ENCODE measurements at regions not wholly inside any gene's neighbourhood (a gene's known extent, or its start where the extent isn't known, plus 50 kb on each side); places are given as distances from the start of the nearest gene placed in this dataset.

DNA sequence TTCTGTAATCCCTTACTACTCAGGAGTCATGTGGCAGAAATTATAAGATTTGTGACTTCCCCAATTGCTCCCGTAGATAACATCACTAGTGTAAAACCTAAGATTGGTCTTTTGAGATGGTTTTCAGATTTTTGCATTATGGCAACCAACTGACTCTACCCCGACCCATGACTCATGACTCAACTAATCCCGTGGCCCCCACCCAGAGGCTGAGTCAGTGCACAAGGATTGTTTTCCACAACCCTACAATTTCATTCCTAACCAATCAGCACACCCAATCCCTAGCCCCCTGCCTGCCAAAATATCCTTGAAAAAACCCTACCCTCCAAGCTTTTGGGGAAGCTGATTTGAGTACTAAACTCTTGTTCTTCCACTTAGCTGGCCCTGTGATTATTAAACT, 109.4 kb upstream of the FAM9C start:
- FAIRE-seq (no peak), DNase-seq (ENCODE audit: insufficient read length, low spot score) (no peak)
- TF ChIP-seq, protein P1, sequence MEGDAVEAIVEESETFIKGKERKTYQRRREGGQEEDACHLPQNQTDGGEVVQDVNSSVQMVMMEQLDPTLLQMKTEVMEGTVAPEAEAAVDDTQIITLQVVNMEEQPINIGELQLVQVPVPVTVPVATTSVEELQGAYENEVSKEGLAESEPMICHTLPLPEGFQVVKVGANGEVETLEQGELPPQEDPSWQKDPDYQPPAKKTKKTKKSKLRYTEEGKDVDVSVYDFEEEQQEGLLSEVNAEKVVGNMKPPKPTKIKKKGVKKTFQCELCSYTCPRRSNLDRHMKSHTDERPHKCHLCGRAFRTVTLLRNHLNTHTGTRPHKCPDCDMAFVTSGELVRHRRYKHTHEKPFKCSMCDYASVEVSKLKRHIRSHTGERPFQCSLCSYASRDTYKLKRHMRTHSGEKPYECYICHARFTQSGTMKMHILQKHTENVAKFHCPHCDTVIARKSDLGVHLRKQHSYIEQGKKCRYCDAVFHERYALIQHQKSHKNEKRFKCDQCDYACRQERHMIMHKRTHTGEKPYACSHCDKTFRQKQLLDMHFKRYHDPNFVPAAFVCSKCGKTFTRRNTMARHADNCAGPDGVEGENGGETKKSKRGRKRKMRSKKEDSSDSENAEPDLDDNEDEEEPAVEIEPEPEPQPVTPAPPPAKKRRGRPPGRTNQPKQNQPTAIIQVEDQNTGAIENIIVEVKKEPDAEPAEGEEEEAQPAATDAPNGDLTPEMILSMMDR (IDR thresholded peaks at IDR 0.05; ENCODE audit: insufficient read depth, missing control alignments) = no peak

DNA sequence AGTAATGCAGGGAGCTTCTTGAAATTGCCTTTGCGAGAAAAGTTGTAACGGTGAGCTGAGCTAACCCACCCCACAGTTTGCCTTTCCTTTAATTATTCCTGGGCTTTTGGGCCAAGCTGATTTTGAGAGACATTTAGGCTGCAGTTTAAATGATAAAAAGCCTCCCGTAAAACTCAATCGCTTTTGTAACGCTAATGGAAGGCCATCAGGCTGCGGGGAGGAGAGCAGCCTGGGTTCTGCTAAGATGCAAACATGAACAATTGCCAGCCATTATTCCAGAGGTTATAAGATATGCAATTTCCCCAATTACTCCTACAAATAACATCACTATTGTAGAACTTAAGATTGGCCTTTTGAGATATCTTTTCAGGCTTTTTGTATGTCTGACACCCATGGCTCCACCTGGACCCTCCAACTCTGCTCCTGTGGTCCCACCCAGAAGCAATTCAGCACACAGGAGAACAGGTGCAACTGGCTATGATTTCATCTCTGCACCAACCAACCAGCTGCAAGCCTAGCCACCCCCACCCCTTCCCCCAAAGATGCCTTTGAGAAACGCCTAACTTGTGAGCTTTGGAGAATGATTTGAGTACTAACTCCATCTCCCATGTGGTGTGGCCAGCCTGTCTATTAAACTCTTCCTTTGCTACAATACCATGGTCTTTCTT, 108.2 kb upstream of the FAM9C start:
- TF ChIP-seq, protein P1 (IDR thresholded peaks at IDR 0.05; ENCODE audit: insufficient read depth, missing control alignments) = no peak
- FAIRE-seq (no peak), DNase-seq (ENCODE audit: insufficient read length, low spot score) (no peak)

DNA sequence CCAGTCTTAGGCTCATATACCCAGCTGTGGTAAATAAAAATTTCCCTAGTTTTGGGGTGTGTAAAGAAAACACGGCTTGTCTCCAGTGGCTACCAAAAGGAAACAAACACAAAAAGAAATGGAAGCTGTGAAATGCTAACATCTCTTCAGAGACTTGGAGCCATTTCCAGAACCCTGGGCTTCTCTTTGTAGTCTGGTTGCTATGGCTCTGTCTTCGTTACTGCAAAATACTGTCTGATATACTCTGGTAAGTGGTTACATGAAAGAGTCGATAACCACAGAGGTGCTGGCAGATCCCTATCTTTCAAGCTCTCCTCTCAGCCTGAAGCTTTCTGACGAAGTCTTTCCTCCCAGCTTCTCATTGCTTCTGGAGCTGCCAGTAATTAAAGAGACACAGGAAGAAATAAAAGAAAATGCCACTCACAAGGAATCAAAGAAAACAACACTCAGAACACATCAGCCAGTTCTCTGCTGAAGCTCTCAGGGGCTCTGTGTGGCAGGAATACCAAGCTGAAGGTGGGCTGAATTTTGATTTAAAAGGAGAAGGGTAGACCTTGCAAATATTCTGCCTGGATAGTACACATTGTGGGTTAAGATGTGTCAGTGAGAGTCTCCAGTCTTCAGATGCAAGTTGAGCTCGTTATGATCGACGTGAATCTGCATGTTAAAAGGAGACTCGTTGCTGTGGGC, 107.6 kb upstream of the FAM9C start:
- TF ChIP-seq, protein P1 (IDR thresholded peaks at IDR 0.05; ENCODE audit: insufficient read depth, missing control alignments) = no peak
- no peak for DNase-seq (ENCODE audit: insufficient read length, low spot score)
- FAIRE-seq = no peak

DNA sequence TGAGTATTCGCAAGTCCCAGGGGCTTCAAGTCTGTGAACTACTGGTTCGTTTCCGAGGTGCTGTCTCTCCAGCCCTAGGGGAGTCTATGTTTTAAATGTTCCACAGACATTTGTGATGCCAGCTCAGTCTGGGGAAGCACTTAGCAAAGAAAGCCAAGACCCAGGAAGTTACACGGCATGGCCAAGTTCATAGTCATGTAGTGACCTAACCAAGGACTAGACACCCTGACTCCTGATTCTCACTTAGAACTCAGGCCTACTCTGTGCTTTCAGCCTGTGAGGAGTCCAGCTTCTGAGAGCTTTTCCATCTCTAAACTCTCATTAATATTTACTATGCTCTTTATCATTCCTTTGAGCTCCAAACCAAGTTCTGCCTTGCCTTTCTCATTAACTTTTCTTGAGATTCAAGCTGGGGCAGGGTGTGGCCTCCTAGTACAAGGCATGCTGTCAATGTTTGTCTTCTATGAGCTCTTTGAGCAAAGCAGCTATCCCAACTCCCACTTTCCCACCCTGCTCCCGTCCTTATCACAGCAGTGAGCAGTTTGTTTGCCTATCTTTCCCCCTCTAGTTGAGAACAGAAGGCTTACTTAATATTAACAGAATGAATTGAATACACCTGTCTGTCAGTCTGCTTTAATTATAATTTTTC, 105.4 kb upstream of the FAM9C start:
- FAIRE-seq (no peak), DNase-seq (ENCODE audit: insufficient read length, low spot score) (no peak)

DNA sequence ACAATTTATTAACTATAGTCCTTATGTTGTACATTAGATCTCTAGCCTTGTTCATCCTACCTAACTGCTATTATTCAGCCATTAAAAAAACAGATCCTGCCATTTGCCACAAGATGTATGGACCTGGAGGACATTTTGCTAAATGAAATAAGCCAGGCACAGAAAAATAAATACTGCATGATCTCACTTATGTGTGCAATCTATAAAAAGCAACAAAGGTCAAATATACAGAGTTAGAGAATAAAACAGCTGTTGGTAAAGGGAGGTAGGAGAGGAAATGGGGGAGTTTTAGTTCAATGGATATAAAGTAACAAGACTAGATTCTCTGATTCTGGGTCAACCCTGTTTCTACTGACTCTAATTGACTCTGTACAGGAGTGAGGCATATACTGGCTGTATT, 103.3 kb upstream of the FAM9C start:
- TF ChIP-seq, protein P1 (IDR thresholded peaks at IDR 0.05; ENCODE audit: insufficient read depth, missing control alignments) = no peak
- DNase-seq (ENCODE audit: insufficient read length, low spot score) (no peak), FAIRE-seq (no peak)

More for the DNA sequence above, 105.4 kb upstream of the FAM9C start:
- TF ChIP-seq, protein P1 (IDR thresholded peaks at IDR 0.05; ENCODE audit: insufficient read depth, missing control alignments) = no peak

DNA sequence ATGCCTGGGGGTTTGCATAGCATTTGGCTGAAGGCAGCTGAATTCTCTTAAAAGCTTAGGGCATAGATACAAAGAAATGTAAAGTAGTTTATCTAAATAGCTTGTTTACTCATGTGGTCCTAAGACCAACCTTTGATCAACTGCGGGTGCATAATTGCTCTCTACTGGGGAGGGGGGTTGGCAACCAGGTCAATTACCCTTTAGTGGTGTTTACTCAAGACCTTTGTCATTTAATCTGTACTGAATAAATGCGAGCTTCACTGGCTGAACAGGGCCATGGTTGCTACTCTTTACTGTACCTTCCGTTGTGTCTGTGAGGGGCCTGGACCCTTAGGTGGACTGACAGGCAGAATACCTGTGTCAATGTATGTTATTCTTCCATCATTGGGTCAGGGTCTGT, 102.7 kb upstream of the FAM9C start:
- no peak for FAIRE-seq
- TF ChIP-seq, protein P1 (IDR thresholded peaks at IDR 0.05; ENCODE audit: insufficient read depth, missing control alignments) = no peak
- DNase-seq (ENCODE audit: insufficient read length, low spot score) = no peak
